ENCODE measurements at regions not wholly inside any gene's neighbourhood (a gene's known extent, or its start where the extent isn't known, plus 50 kb on each side); places are given as distances from the start of the nearest gene placed in this dataset.
"Not testable (repeated sequence)": the region's sequence is repeated elsewhere in the genome, so short reads cannot be mapped to it uniquely, and the experiment has no call there.

DNA sequence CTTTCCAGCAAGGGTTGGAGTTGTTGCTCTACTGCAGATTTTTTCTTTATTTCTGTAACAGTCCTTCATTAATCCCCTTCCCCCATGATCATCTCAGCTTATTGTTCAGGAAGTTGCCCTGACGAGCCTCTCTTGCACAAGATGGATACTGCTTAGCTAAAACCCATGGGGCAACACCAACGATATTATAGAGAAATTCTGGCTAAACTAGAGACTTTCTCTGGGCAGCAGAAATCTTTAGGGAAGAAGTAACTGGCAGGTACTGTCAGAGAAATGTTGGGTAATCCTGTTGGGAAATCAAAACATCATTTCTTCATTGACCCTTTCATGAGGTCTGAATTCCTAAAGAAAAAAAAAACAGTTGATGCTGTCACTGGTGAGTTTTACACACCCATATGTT is 921.3 kb downstream of the NLGN4X start:
- no peaks in the 10 kb centered on the region for H3K9me3 ChIP-seq
- no peaks in the 10 kb centered on the region for H3K4me1 ChIP-seq
- TF ChIP-seq, protein P1, sequence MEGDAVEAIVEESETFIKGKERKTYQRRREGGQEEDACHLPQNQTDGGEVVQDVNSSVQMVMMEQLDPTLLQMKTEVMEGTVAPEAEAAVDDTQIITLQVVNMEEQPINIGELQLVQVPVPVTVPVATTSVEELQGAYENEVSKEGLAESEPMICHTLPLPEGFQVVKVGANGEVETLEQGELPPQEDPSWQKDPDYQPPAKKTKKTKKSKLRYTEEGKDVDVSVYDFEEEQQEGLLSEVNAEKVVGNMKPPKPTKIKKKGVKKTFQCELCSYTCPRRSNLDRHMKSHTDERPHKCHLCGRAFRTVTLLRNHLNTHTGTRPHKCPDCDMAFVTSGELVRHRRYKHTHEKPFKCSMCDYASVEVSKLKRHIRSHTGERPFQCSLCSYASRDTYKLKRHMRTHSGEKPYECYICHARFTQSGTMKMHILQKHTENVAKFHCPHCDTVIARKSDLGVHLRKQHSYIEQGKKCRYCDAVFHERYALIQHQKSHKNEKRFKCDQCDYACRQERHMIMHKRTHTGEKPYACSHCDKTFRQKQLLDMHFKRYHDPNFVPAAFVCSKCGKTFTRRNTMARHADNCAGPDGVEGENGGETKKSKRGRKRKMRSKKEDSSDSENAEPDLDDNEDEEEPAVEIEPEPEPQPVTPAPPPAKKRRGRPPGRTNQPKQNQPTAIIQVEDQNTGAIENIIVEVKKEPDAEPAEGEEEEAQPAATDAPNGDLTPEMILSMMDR (IDR thresholded peaks at IDR 0.05), result no peak
- TF ChIP-seq POLR2A (IDR thresholded peaks at IDR 0.05), result no peak
- H3K27me3 ChIP-seq, result no peaks in the 10 kb centered on the region
- intact Hi-C loops (cut with DNase I), result no loop called here
- no peak overlapping the region for H3K27ac ChIP-seq
- no peaks in the 10 kb centered on the region for H3K36me3 ChIP-seq (replicated peaks in 1 of 2; ENCODE audit: insufficient read depth in 1 of 2, low read depth in 2 of 2)
- no peak overlapping the region for H3K4me3 ChIP-seq
- no peak for ATAC-seq
- no peak for DNase-seq
- WGBS, 2 donors, result 24 to 25% methylated on average over 2 of the region's 2 CpGs

DNA sequence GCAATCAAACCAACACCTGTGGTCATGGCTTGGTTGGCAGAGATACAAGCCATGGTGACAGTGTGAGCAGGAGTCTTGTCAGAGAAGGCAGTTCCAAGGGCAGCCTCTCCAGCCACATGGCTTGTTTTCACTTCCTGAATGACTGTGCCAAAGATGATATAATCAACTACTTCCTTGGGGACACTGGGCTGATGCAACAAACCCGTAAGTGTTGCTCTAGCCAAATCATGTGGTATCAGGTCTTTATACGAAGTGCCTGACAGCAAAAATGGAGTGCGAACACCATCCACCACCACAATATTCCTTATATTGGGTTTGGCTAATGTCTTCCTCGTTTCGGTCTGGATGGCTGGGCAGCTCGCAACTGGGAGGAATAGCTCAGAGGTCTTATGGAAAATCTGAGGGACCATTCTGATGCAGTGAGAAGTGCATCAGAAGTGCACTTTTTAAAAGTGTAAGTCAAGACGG is 922.0 kb downstream of the NLGN4X start:
- intact Hi-C loops (cut with DNase I), result no loop called here
- no peaks in the 10 kb centered on the region for H3K9me3 ChIP-seq
- H3K4me1 ChIP-seq, result no peaks in the 10 kb centered on the region
- DNase-seq, result no peak
- WGBS, 2 donors, result 64 to 65% methylated on average over 7 of the region's 7 CpGs
- no peaks in the 10 kb centered on the region for H3K27me3 ChIP-seq
- H3K4me3 ChIP-seq, result no peak overlapping the region
- TF ChIP-seq, protein P1 (IDR thresholded peaks at IDR 0.05), result no peak
- TF ChIP-seq POLR2A (IDR thresholded peaks at IDR 0.05), result no peak
- no peaks in the 10 kb centered on the region for H3K36me3 ChIP-seq (replicated peaks in 1 of 2; ENCODE audit: insufficient read depth in 1 of 2, low read depth in 2 of 2)
- no peak for ATAC-seq
- H3K27ac ChIP-seq, result no peak overlapping the region

DNA sequence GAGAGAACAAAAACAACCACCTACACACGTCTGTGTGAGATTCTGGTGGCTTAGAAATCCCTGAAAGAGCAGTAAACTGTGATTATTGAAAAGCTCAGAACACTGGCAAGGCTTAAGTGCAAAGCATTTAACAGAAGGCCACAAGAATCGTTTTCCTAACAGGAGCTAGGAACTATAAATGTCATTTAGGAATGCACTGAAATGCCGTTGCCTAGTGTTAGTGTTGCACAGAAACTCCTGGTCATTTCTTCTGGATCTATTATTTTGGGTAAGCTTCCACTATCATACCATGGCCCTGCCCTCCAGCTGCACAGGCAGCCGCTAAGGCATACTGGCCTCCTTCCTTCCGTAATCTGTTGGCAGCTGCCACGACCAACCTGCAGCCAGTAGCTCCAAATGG is 923.2 kb downstream of the NLGN4X start:
- intact Hi-C loops (cut with DNase I), result no loop called here
- 55 to 60% methylated on average over 6 of the region's 6 CpGs for WGBS, 2 donors
- DNase-seq (no peak), ATAC-seq (no peak)
- Histone ChIP-seq H3K27ac (no peak overlapping the region), H3K27me3 (no peaks in the 10 kb centered on the region), H3K4me1 (no peaks in the 10 kb centered on the region), H3K36me3 (replicated peaks in 1 of 2; ENCODE audit: insufficient read depth in 1 of 2, low read depth in 2 of 2) (no peaks in the 10 kb centered on the region), H3K9me3 (no peaks in the 10 kb centered on the region), H3K4me3 (no peak overlapping the region)
- TF ChIP-seq POLR2A (IDR thresholded peaks at IDR 0.05), result no peak
- TF ChIP-seq, protein P1 (IDR thresholded peaks at IDR 0.05), result no peak

DNA sequence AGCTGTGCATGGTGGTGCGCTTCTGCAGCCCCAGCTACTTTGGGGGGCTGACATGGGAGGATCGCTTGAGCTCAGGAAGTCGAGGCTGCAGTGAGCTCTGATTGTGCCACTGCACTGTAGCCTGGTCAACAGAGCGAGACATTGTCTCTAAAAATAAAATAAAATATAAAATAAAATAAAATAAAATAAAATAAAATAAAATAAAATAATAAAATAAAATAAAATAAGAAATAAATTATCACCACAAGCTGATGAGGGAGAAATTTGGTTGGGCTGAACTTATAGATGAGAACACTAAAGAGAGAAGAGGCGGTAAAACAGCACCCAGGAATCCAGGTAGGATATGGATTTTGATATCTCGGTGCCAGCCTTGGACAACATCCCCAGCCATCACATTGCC is 933.7 kb downstream of the NLGN4X start:
- Histone ChIP-seq H3K4me1 (no peaks in the 10 kb centered on the region), H3K36me3 (replicated peaks in 1 of 2; ENCODE audit: insufficient read depth in 1 of 2, low read depth in 2 of 2) (no peaks in the 10 kb centered on the region), H3K27me3 (no peaks in the 10 kb centered on the region), H3K9me3 (no peaks in the 10 kb centered on the region), H3K4me3 (no peak overlapping the region), H3K27ac (no peak overlapping the region)
- TF ChIP-seq, protein P1 (IDR thresholded peaks at IDR 0.05), result no peak
- no peak for TF ChIP-seq POLR2A (IDR thresholded peaks at IDR 0.05)
- no peak for ATAC-seq
- 77 to 88% methylated on average over 6 of the region's 6 CpGs for WGBS, 2 donors
- no peak for DNase-seq
- intact Hi-C loops (cut with DNase I), result no loop called here

DNA sequence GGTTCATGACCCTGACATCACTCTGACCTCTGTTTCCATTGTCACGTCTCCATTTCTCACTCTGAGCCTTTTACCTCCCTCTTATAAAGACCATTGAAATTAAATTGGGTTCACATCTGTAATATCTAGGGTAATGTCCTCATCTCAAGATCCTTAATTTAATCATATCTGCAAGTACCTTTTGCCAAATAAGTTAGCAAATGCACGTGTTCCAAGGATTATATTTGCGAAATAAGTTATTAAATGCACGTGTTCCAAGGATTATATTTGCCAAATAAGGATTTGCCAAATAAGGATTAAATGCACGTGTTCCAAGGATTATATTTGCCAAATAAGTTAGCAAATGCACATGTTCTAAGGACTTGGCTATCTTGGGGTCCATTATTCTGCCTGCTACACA is 938.0 kb downstream of the NLGN4X start:
- no peak for ATAC-seq
- Histone ChIP-seq H3K27me3 (no peaks in the 10 kb centered on the region), H3K4me3 (no peak overlapping the region), H3K4me1 (no peaks in the 10 kb centered on the region), H3K27ac (no peak overlapping the region), H3K36me3 (replicated peaks in 1 of 2; ENCODE audit: insufficient read depth in 1 of 2, low read depth in 2 of 2) (no peaks in the 10 kb centered on the region), H3K9me3 (no peaks in the 10 kb centered on the region)
- intact Hi-C loops (cut with DNase I), result no loop called here
- TF ChIP-seq POLR2A (IDR thresholded peaks at IDR 0.05), result no peak
- TF ChIP-seq, protein P1 (IDR thresholded peaks at IDR 0.05), result no peak
- 46 to 72% methylated on average over 5 of the region's 5 CpGs for WGBS, 2 donors
- DNase-seq, result no peak

DNA sequence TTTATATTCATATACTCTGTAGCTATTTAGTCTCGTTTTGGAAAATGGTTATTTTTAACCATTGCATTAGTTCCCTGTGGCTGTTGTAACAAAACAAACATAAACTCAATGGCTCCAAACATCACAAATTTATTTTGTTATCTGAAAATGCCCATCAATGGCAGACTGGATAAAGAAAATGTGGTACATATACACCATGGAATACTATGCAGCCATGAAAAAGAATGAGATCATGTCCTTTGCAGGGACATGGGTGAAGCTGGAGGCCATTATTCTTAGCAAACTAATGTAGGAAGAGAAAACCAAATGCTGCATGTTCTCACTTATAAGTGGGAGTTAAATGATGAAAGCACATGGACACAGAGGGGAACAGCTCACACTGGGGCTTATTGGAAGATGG is 938.7 kb downstream of the NLGN4X start:
- H3K27me3 ChIP-seq; H3K27ac ChIP-seq; H3K4me3 ChIP-seq; H3K4me1 ChIP-seq; intact Hi-C loops (cut with DNase I); H3K9me3 ChIP-seq; ATAC-seq; H3K36me3 ChIP-seq (replicated peaks in 1 of 2; ENCODE audit: insufficient read depth in 1 of 2, low read depth in 2 of 2); DNase-seq: not testable (repeated sequence)
- WGBS, 2 donors, result 58 to 74% methylated on average over 1 of the region's 1 CpG
